Mesenchymal stem cell (in vitro differentiated cells and primary cell): ENCODE measurements at regions not wholly inside any gene's neighbourhood (a gene's known extent, or its start where the extent isn't known, plus 50 kb on each side); places are given as distances from the start of the nearest gene placed in this dataset.

Experiments
- DNase-seq: peaks from one replicate; pipeline ENCODE4 v3.0.0-alpha.2; 2013
- H2AFZ ChIP-seq: one replicate; pipeline ENCODE4 v1.6.1; 2013; ENCODE audit warnings: low read depth, mild to moderate bottlenecking, control low read depth, inconsistent platforms, low read length, moderate library complexity
- H2AK5ac ChIP-seq: 2 replicates; pipeline ENCODE4 v1.6.1; 2013; ENCODE audit warnings: low read length, moderate library complexity, mild to moderate bottlenecking, inconsistent platforms; ENCODE audit not compliant: severe bottlenecking
- H2BK120ac ChIP-seq: one replicate; pipeline ENCODE4 v1.6.1; 2013; ENCODE audit warnings: low read depth, mild to moderate bottlenecking, inconsistent platforms, low read length, moderate library complexity
- H2BK12ac ChIP-seq, 2 experiments: one replicate each; pipeline ENCODE4 v1.6.1; 2013; ENCODE audit warnings: inconsistent platforms in 2 of 2, low read length in 2 of 2, mild to moderate bottlenecking in 2 of 2, moderate library complexity in 2 of 2, control low read depth in 1 of 2
- H2BK15ac ChIP-seq: one replicate; pipeline ENCODE4 v1.6.1; 2013; ENCODE audit warnings: mild to moderate bottlenecking, low read depth, inconsistent platforms; ENCODE audit not compliant: poor library complexity, severe bottlenecking
- H2BK5ac ChIP-seq: 2 replicates; pipeline ENCODE4 v1.6.1; 2013; ENCODE audit warnings: low read depth, mild to moderate bottlenecking, low read length, control low read depth, inconsistent platforms; ENCODE audit not compliant: poor library complexity, severe bottlenecking
- H3K14ac ChIP-seq, 2 experiments: one replicate each; pipeline ENCODE4 v1.6.1; 2013; ENCODE audit warnings: inconsistent platforms in 2 of 2, low read length in 2 of 2, control low read depth in 1 of 2, mild to moderate bottlenecking in 1 of 2, moderate library complexity in 1 of 2
- H3K18ac ChIP-seq, 2 experiments: one replicate each; pipeline ENCODE4 v1.6.1; 2013; ENCODE audit warnings: inconsistent platforms in 2 of 2, low read length in 2 of 2, control low read depth in 1 of 2, low read depth in 1 of 2, mild to moderate bottlenecking in 1 of 2
- H3K23ac ChIP-seq, 2 experiments: one replicate each; pipeline ENCODE4 v1.6.1; 2013; ENCODE audit warnings: inconsistent platforms in 2 of 2, low read length in 2 of 2, mild to moderate bottlenecking in 2 of 2, moderate library complexity in 2 of 2, control low read depth in 1 of 2
- H3K27ac ChIP-seq: 2 replicates; pipeline ENCODE4 v1.5.1; 2013; ENCODE audit warnings: mild to moderate bottlenecking, moderate library complexity, low read length, control low read depth, inconsistent platforms; ENCODE audit not compliant: poor library complexity, severe bottlenecking
- H3K27me3 ChIP-seq, 2 experiments: 2 replicates each; pipeline versions ENCODE4 v1.6.1 to v1.7.0; 2013; ENCODE audit warnings: low read length in 2 of 2, mild to moderate bottlenecking in 2 of 2, moderate library complexity in 2 of 2, control low read depth in 1 of 2, inconsistent platforms in 1 of 2; ENCODE audit not compliant: control insufficient read depth in 1 of 2, insufficient read depth in 1 of 2
- H3K36me3 ChIP-seq, 2 experiments: 2 replicates each; pipeline versions ENCODE4 v1.6.1 to v1.7.0; 2013; ENCODE audit warnings: low read length in 2 of 2, control low read depth in 1 of 2, inconsistent platforms in 1 of 2, low read depth in 1 of 2, mild to moderate bottlenecking in 1 of 2; ENCODE audit not compliant: insufficient read depth in 2 of 2, control insufficient read depth in 1 of 2
- H3K4ac ChIP-seq, 2 experiments: one replicate each; pipeline ENCODE4 v1.6.1; 2013; ENCODE audit warnings: inconsistent platforms in 2 of 2, low read length in 2 of 2, mild to moderate bottlenecking in 2 of 2, moderate library complexity in 2 of 2, control low read depth in 1 of 2, low read depth in 1 of 2
- H3K4me1 ChIP-seq: 2 replicates; pipeline ENCODE4 v1.6.1; 2013; ENCODE audit warnings: low read depth, low read length, control low read depth; ENCODE audit not compliant: control insufficient read depth, insufficient read depth
- H3K4me2 ChIP-seq: 2 replicates; pipeline ENCODE4 v1.6.1; 2013; ENCODE audit warnings: low read length, mild to moderate bottlenecking, inconsistent platforms; ENCODE audit not compliant: poor library complexity, severe bottlenecking
- H3K4me3 ChIP-seq, 2 experiments: 2 replicates each; pipeline versions ENCODE4 v1.5.1 to v1.7.0; 2013; ENCODE audit warnings: low read length in 2 of 2, mild to moderate bottlenecking in 2 of 2, control low read depth in 1 of 2, low read depth in 1 of 2; ENCODE audit not compliant: insufficient read depth in 1 of 2
- H3K79me1 ChIP-seq: replicated peaks from 2 replicates; pipeline ENCODE4 v1.6.1; 2013; ENCODE audit warnings: mild to moderate bottlenecking, control low read depth, low read length, inconsistent platforms; ENCODE audit not compliant: poor library complexity, severe bottlenecking
- H3K9ac ChIP-seq: 2 replicates; pipeline ENCODE4 v1.7.0; 2013; ENCODE audit warnings: mild to moderate bottlenecking, low read length, moderate library complexity
- H3K9me3 ChIP-seq: 2 replicates; pipeline ENCODE4 v1.7.0; 2013; ENCODE audit warnings: mild to moderate bottlenecking, low read length; ENCODE audit not compliant: control insufficient read depth
- H4K8ac ChIP-seq: one replicate; pipeline ENCODE4 v1.6.1; 2013; ENCODE audit warnings: inconsistent platforms, mild to moderate bottlenecking, low read length, moderate library complexity
- H4K91ac ChIP-seq: one replicate; pipeline ENCODE4 v1.6.1; 2013; ENCODE audit warnings: mild to moderate bottlenecking, low read length, inconsistent platforms
- WGBS: methylation state at CpG from one replicate; pipeline ENCODE4 v1.1.7; 2013; ENCODE audit warnings: mixed read lengths; 5-methylcytosine and 5-hydroxymethylcytosine counted together

DNA sequence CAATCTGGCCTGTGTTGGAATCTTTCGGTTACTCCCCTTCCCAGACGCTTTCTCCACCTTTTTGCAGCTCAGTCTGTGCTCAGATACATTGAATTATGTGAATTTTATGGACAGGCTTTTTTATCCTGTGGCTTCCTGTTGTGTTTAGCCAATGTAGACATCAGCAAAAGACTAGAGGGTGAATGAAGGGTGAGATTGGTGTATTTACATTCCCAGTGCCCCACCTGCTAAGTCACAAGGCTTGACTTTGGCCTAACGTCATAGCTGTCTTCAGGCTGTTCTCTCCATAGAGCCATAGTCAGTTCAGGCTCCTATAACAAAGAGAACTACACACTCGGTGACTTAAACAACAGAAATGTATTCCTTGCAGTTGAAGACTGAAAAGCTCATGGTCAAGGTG is 97.5 kb upstream of the FSHB start:
- no peak overlapping the region for H3K23ac ChIP-seq
- H3K27me3 ChIP-seq = no peaks in the 10 kb centered on the region
- H2BK5ac ChIP-seq = no peak overlapping the region
- H3K9ac ChIP-seq = no peak overlapping the region
- H2BK120ac ChIP-seq = no peak overlapping the region
- H4K8ac ChIP-seq = no peak overlapping the region
- H3K18ac ChIP-seq = no peak overlapping the region
- H3K27ac ChIP-seq = no peak overlapping the region
- H2BK15ac ChIP-seq = no peak overlapping the region
- no peak overlapping the region for H3K14ac ChIP-seq
- no peak overlapping the region for H2AFZ ChIP-seq
- no peaks in the 10 kb centered on the region for H3K79me1 ChIP-seq
- no peak overlapping the region for H4K91ac ChIP-seq
- no peak overlapping the region for H3K4me3 ChIP-seq
- H2BK12ac ChIP-seq = no peak overlapping the region
- H3K4me1 ChIP-seq = no peaks in the 10 kb centered on the region
- 72% methylated on average over 3 of the region's 4 CpGs for WGBS
- no peaks in the 10 kb centered on the region for H3K36me3 ChIP-seq
- no peaks in the 10 kb centered on the region for H3K9me3 ChIP-seq
- no peak overlapping the region for H2AK5ac ChIP-seq
- no peak overlapping the region for H3K4ac ChIP-seq
- H3K4me2 ChIP-seq = no peak overlapping the region
- DNase-seq = no peak

DNA sequence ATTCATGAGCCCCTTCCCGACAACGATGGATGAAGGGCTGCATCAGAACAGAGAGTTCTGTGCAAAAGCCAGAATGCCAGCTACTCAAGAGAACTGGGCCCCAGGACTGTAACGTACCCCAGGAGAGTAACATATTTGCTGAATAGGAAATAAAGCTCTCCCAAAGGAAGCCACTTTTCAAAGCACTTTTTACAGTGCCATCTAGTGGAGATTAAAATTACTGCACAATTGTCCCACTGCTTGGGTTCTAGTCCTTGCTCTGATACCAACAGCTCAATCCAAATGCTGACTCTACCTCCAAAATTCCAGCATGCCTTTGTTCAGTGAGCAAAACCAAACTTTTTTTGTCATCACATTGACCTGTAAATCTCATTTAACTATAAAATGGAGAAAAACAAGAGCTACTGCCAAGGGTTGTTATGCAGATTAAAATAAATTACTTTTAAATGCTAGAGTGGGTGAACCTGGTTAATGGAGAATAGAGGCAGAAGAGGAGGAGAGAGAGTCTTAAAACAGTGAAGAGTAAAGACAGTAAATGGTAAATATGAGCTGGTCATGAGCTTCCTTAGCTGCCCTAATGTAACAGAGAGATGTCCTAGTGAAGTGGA is 87.6 kb upstream of the FSHB start:
- Histone ChIP-seq H3K4ac (no peak overlapping the region), H3K9me3 (no peaks in the 10 kb centered on the region), H3K4me3 (no peak overlapping the region), H3K36me3 (no peaks in the 10 kb centered on the region), H3K23ac (no peak overlapping the region), H4K91ac (no peak overlapping the region), H3K79me1 (no peaks in the 10 kb centered on the region), H2BK5ac (no peak overlapping the region), H2AK5ac (no peak overlapping the region), H2BK15ac (no peak overlapping the region), H3K27ac (no peak overlapping the region), H3K14ac (no peak overlapping the region), H3K9ac (no peak overlapping the region), H3K4me1 (no peaks in the 10 kb centered on the region), H3K27me3 (no peaks in the 10 kb centered on the region), H2BK12ac (no peak overlapping the region), H2AFZ (no peak overlapping the region), H3K4me2 (no peak overlapping the region), H4K8ac (no peak overlapping the region), H3K18ac (no peak overlapping the region), H2BK120ac (no peak overlapping the region)
- peak; percentile 44 for DNase-seq
- WGBS = 37% methylated on average over 3 of the region's 3 CpGs

DNA sequence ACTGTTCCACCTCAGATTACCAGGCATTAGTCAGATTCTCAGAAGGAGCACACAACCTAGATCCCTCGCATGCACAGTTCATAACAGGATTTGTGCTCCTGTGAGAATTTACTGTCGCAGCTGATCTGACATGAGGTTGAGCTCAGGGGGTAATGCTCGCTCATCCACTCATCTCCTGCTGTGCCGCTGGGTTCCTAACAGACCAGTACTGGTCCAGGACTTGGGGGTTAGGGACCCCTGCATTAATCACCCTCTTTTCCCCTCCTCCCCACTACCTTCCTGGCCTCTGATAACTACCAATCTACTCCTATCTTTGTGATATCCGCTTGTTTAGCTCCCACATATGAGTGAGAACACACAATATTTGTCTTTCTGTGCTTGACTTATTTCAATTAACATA is 83.5 kb upstream of the FSHB start:
- no peaks in the 10 kb centered on the region for H3K79me1 ChIP-seq

DNA sequence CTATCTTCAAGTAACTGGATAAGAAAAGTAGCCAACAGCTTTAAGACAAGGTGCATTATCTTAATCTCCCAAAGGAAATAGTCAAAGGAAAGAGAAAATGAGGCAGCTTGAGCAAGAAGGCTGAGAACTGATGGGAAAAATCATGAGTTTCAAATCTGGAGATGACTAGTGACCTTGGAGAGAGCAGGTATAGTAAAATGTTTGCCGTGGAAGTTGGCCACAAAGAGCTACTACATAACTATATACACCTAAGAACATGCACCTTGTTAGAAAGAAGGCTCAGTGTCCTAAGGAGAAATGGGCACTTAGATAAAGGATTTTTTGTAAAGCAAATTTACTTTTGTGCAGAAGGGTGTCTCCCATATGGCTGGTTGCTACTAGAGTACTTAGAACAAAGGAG is 80.8 kb upstream of the FSHB start:
- WGBS = no CpG with 5 or more reads among the region's 1 CpG

More for the DNA sequence above, 83.5 kb upstream of the FSHB start:
- Histone ChIP-seq H3K18ac (no peak overlapping the region), H4K91ac (no peak overlapping the region), H3K4me3 (no peak overlapping the region), H3K9me3 (no peaks in the 10 kb centered on the region), H3K27me3 (no peaks in the 10 kb centered on the region), H2AK5ac (no peak overlapping the region), H3K4me1 (no peaks in the 10 kb centered on the region), H3K36me3 (no peaks in the 10 kb centered on the region), H3K9ac (no peak overlapping the region), H3K4ac (no peak overlapping the region), H2BK5ac (no peak overlapping the region), H3K27ac (no peak overlapping the region), H2BK15ac (no peak overlapping the region), H3K14ac (no peak overlapping the region), H4K8ac (no peak overlapping the region), H2BK120ac (no peak overlapping the region), H3K4me2 (no peak overlapping the region), H2AFZ (no peak overlapping the region), H3K23ac (no peak overlapping the region), H2BK12ac (no peak overlapping the region)
- no peak for DNase-seq
- WGBS = 81% methylated on average over 5 of the region's 5 CpGs

More for the DNA sequence above, 80.8 kb upstream of the FSHB start:
- H3K14ac ChIP-seq = no peak overlapping the region
- H2BK12ac ChIP-seq = no peak overlapping the region
- no peak for DNase-seq
- H3K27ac ChIP-seq = no peak overlapping the region
- no peak overlapping the region for H3K4me2 ChIP-seq
- H3K9me3 ChIP-seq = no peaks in the 10 kb centered on the region
- H2BK120ac ChIP-seq = no peak overlapping the region
- H3K4ac ChIP-seq = no peak overlapping the region
- no peak overlapping the region for H3K18ac ChIP-seq
- no peak overlapping the region for H3K23ac ChIP-seq
- no peak overlapping the region for H3K9ac ChIP-seq
- H2AK5ac ChIP-seq = no peak overlapping the region
- no peak overlapping the region for H3K4me3 ChIP-seq
- H2BK15ac ChIP-seq = no peak overlapping the region
- no peak overlapping the region for H2BK5ac ChIP-seq
- H3K36me3 ChIP-seq = no peaks in the 10 kb centered on the region
- H2AFZ ChIP-seq = no peak overlapping the region
- no peak overlapping the region for H4K8ac ChIP-seq
- H3K79me1 ChIP-seq = no peaks in the 10 kb centered on the region
- H3K4me1 ChIP-seq = no peaks in the 10 kb centered on the region
- H3K27me3 ChIP-seq = no peaks in the 10 kb centered on the region
- no peak overlapping the region for H4K91ac ChIP-seq
